PC-9 (cell line): ENCODE measurements at regions not wholly inside any gene's neighbourhood (a gene's known extent, or its start where the extent isn't known, plus 50 kb on each side); places are given as distances from the start of the nearest gene placed in this dataset.

Source experiments
- BruUV-seq: library from RNA; stranded (reverse); fragments of 400-500 nt; replicated peaks from 2 replicates; lab custom pipeline; 2021; lab: Mats Ljungman, UMichigan
- CTCF ChIA-PET: fragments of 300-600 bp; sonication (Branson Sonifier 250); formaldehyde crosslinking; loops from one replicate; lab custom pipeline; 2022; ENCODE audit warnings: antibody characterized with exemption; lab: Charles Lee
- POLR2A ChIA-PET: fragments of 300-600 bp; sonication (Branson Sonifier 250); formaldehyde crosslinking; loops from one replicate; lab custom pipeline; 2022; ENCODE audit warnings: antibody characterized with exemption; ENCODE audit not compliant: unreplicated experiment; lab: Charles Lee
- DNase-seq, 2 experiments: peaks; one replicate each; pipeline versions ENCODE4 v3.0.0 to v3.0.0-alpha.2; 2015 to 2022; ENCODE audit warnings: mixed read lengths in 1 of 2
- H2AFZ ChIP-seq: fragments of 200-600 bp; sonication (generic); 2 replicates; pipeline ENCODE4 v1.8.1; 2017; ENCODE audit warnings: antibody characterized with exemption
- H3F3A ChIP-seq: fragments of 200-600 bp; sonication (generic); 2 replicates; pipeline ENCODE4 v1.8.1; 2017; ENCODE audit warnings: antibody characterized with exemption, mild to moderate bottlenecking, low read depth; ENCODE audit not compliant: insufficient read depth
- H3K27ac ChIP-seq: fragments of 200-600 bp; sonication (generic); 2 replicates; pipeline ENCODE4 v1.6.1; 2016; ENCODE audit warnings: mixed run types
- H3K27me3 ChIP-seq: fragments of 200-600 bp; sonication (generic); 2 replicates; pipeline ENCODE4 v1.6.1; 2016; ENCODE audit warnings: low read depth, mixed run types; ENCODE audit not compliant: insufficient read depth
- H3K36me3 ChIP-seq: fragments of 200-600 bp; sonication (generic); 2 replicates; pipeline ENCODE4 v1.6.1; 2016; ENCODE audit warnings: low read depth, mixed run types
- H3K4me1 ChIP-seq: fragments of 200-600 bp; sonication (generic); replicated peaks from 2 replicates; pipeline ENCODE4 v1.6.1; 2016; ENCODE audit warnings: mixed run types; ENCODE audit not compliant: insufficient read depth
- H3K4me2 ChIP-seq: fragments of 200-600 bp; sonication (generic); 2 replicates; pipeline ENCODE4 v1.6.1; 2017; ENCODE audit warnings: mixed run types
- H3K4me3 ChIP-seq: fragments of 200-600 bp; sonication (generic); 2 replicates; pipeline ENCODE4 v1.6.1; 2016; ENCODE audit warnings: mixed run types
- H3K79me2 ChIP-seq: fragments of 200-600 bp; sonication (generic); 2 replicates; pipeline ENCODE4 v1.6.1; 2017; ENCODE audit warnings: low read depth, mixed run types
- H3K9me2 ChIP-seq: fragments of 200-600 bp; sonication (generic); 2 replicates; pipeline ENCODE4 v1.8.1; 2017; ENCODE audit warnings: mild to moderate bottlenecking; ENCODE audit not compliant: insufficient read depth
- H3K9me3 ChIP-seq: fragments of 200-600 bp; sonication (generic); 2 replicates; pipeline ENCODE4 v1.8.1; 2016; ENCODE audit warnings: low read depth; ENCODE audit not compliant: insufficient read depth
- H4K20me1 ChIP-seq: fragments of 200-600 bp; sonication (generic); 2 replicates; pipeline ENCODE4 v1.8.1; 2017; ENCODE audit not compliant: insufficient read depth
- EZH2 ChIP-seq: fragments of 200-600 bp; sonication (generic); IDR thresholded peaks from 2 replicates; pipeline ENCODE4 v1.8.0; 2017; ENCODE audit warnings: antibody characterized with exemption, low read depth
- intact Hi-C: fragments of 100-400 bp; cut with micrococcal nuclease; formaldehyde crosslinking; loops from one replicate; pipeline ENCODE4 v1.10.0; 2022; ENCODE audit not compliant: unreplicated experiment
- TF ChIP-seq, protein P1 (sequence below): fragments of 200-600 bp; sonication (generic); conservative IDR thresholded peaks from 2 replicates; pipeline ENCODE4 v1.6.1; 2017; ENCODE audit warnings: mixed run types, antibody characterized with exemption, mild to moderate bottlenecking, moderate library complexity

GRCh38 chr3:111335512-111336303, 206.3 kb upstream of the CD96 start:
- no peaks in the 10 kb centered on the region for H3K79me2 ChIP-seq
- H4K20me1 ChIP-seq = no peaks in the 10 kb centered on the region
- H3K36me3 ChIP-seq = no peaks in the 10 kb centered on the region
- H3K27me3 ChIP-seq = no peaks in the 10 kb centered on the region
- no peak overlapping the region for H2AFZ ChIP-seq
- no TSS peak for BruUV-seq
- no peak overlapping the region for H3K4me2 ChIP-seq
- H3K4me1 ChIP-seq = no peaks in the 10 kb centered on the region
- POLR2A ChIA-PET = no interaction called here
- H3F3A ChIP-seq = no peaks in the 10 kb centered on the region
- no peaks in the 10 kb centered on the region for H3K9me3 ChIP-seq
- H3K4me3 ChIP-seq = no peak overlapping the region
- TF ChIP-seq, protein P1, sequence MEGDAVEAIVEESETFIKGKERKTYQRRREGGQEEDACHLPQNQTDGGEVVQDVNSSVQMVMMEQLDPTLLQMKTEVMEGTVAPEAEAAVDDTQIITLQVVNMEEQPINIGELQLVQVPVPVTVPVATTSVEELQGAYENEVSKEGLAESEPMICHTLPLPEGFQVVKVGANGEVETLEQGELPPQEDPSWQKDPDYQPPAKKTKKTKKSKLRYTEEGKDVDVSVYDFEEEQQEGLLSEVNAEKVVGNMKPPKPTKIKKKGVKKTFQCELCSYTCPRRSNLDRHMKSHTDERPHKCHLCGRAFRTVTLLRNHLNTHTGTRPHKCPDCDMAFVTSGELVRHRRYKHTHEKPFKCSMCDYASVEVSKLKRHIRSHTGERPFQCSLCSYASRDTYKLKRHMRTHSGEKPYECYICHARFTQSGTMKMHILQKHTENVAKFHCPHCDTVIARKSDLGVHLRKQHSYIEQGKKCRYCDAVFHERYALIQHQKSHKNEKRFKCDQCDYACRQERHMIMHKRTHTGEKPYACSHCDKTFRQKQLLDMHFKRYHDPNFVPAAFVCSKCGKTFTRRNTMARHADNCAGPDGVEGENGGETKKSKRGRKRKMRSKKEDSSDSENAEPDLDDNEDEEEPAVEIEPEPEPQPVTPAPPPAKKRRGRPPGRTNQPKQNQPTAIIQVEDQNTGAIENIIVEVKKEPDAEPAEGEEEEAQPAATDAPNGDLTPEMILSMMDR = no peak
- no peak for TF ChIP-seq EZH2
- CTCF ChIA-PET = no interaction called here
- H3K9me2 ChIP-seq = no peaks in the 10 kb centered on the region
- no peak for DNase-seq
- H3K27ac ChIP-seq = no peak overlapping the region
- intact Hi-C loops = loop anchor here (10.0 kb wide), 1 partner anchor 1601 kb away; no protein-coding TSS in a partner anchor

DNA sequence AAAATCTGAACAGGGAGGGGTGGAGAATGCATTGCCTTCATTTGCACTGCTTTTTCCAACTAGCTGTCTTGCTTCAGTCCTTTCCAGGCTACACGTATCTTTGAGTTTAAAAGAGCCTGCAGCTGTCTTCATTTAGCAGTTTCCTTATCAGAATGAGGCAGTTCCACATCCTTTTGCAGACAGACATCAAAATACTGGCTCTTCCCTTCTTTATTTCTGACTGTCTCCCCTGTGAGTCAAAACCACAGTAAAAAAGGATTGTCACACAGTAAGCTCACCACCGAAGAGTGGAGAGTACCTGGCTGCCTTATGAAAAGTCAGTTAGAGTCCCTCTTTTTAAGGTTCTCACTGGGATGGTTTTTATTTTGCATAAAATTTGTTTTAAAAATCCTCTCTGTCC, 205.5 kb upstream of the CD96 start:
- Histone ChIP-seq H3K27me3 (no peaks in the 10 kb centered on the region), H3K4me3 (no peak overlapping the region), H4K20me1 (no peaks in the 10 kb centered on the region), H3K36me3 (no peaks in the 10 kb centered on the region), H3F3A (no peaks in the 10 kb centered on the region), H3K4me1 (no peaks in the 10 kb centered on the region), H3K9me2 (no peaks in the 10 kb centered on the region), H2AFZ (no peak overlapping the region), H3K79me2 (no peaks in the 10 kb centered on the region), H3K9me3 (no peaks in the 10 kb centered on the region), H3K4me2 (no peak overlapping the region), H3K27ac (no peak overlapping the region)
- no peak for DNase-seq
- CTCF ChIA-PET = no interaction called here
- no TSS peak for BruUV-seq
- POLR2A ChIA-PET = no interaction called here
- intact Hi-C loops = loop anchor here (10.0 kb wide), 1 partner anchor 1602 kb away; no protein-coding TSS in a partner anchor
- TF ChIP-seq EZH2 = no peak
- TF ChIP-seq, protein P1 = no peak

- no peaks in the 10 kb centered on the region for H4K20me1 ChIP-seq
- H3K27ac ChIP-seq = no peak overlapping the region
- no peak overlapping the region for H3K4me3 ChIP-seq
- no peaks in the 10 kb centered on the region for H3K9me2 ChIP-seq
- H3K79me2 ChIP-seq = no peaks in the 10 kb centered on the region
- ChIA-PET POLR2A (no interaction called here), CTCF (interaction anchor here (0.7 kb wide), 1 partner anchor 258 kb away, joined by 3 read pairs; no protein-coding TSS in a partner anchor)
- H3F3A ChIP-seq = no peaks in the 10 kb centered on the region
- TF ChIP-seq EZH2 = no peak
- TF ChIP-seq, protein P1 = peak; percentile 90
- intact Hi-C loops = loop anchor here (1.0 to 10.0 kb wide), 4 partner anchors 201 to 1805 kb away; partner anchors contain the start of gene NECTIN3
- no peaks in the 10 kb centered on the region for H3K9me3 ChIP-seq
- no peak overlapping the region for H3K4me2 ChIP-seq
- no TSS peak for BruUV-seq
- H3K36me3 ChIP-seq = no peaks in the 10 kb centered on the region
- H2AFZ ChIP-seq = no peak overlapping the region
- H3K27me3 ChIP-seq = no peaks in the 10 kb centered on the region
- peak in 1 of 2 experiments; percentile 66 for DNase-seq
- no peaks in the 10 kb centered on the region for H3K4me1 ChIP-seq
Observed at GRCh38 chr3:111338059-111338698, 203.8 kb upstream of the CD96 start.
